ENCODE measurements at regions not wholly inside any gene's neighbourhood (a gene's known extent, or its start where the extent isn't known, plus 50 kb on each side); places are given as distances from the start of the nearest gene placed in this dataset.

- H3T11ph ChIP-seq (ENCODE audit: low read length) = no peak overlapping the region
- H4K8ac ChIP-seq (replicated peaks; ENCODE audit: insufficient read length, low read depth, low read length) = no peak overlapping the region
- no peak overlapping the region for H2AFZ ChIP-seq (ENCODE audit: low read length)
- no peaks in the 10 kb centered on the region for H3K9me3 ChIP-seq (ENCODE audit: control insufficient read depth, low read depth, low read length)
- H4K20me1 ChIP-seq (ENCODE audit: control insufficient read depth, insufficient read depth, insufficient read length) = no peaks in the 10 kb centered on the region
- H2BK12ac ChIP-seq (ENCODE audit: insufficient read length, low read depth, low read length) = no peak overlapping the region
- H4K91ac ChIP-seq (ENCODE audit: insufficient read length, low read depth, low read length) = no peak overlapping the region
- no peak overlapping the region for H2BK5ac ChIP-seq (ENCODE audit: insufficient read length, low read length)
- no peak overlapping the region for H3K27ac ChIP-seq (ENCODE audit: insufficient read length, low read depth, low read length)
- no peak overlapping the region for H2BK15ac ChIP-seq (ENCODE audit: low read depth, low read length)
- no peak overlapping the region for H3K23ac ChIP-seq (ENCODE audit: insufficient read length, low read depth, low read length)
- H3K4me1 Mint-ChIP-seq = peaks cover 18 to 21% of the 10 kb centered on the region in 2 experiments
- DNase-seq = peak; percentile 52
- no peak overlapping the region for H3K18ac ChIP-seq (ENCODE audit: insufficient read length, low read depth, low read length)
- H2BK120ac ChIP-seq (ENCODE audit: low read depth, low read length, poor library complexity, severe bottlenecking) = no peak overlapping the region
- no peak overlapping the region for H3K4me2 ChIP-seq (ENCODE audit: insufficient read depth, insufficient read length, low read length)
- no peak overlapping the region for H2AK5ac ChIP-seq (ENCODE audit: insufficient read length, low read length)
- H3K36me3 Mint-ChIP-seq (ENCODE audit: insufficient read depth in 1 of 3, low read depth in 3 of 3) = peaks cover 3 to 19% (median 4%) of the 10 kb centered on the region in 3 experiments; a peak in 4 of 7 replicates
- no peak overlapping the region for H3K56ac ChIP-seq (ENCODE audit: insufficient read length, low read depth, low read length)
- H4K5ac ChIP-seq (ENCODE audit: insufficient read length, low read depth, low read length) = no peak overlapping the region
- H3K23me2 ChIP-seq (ENCODE audit: insufficient read length, low read depth, low read length, poor library complexity, severe bottlenecking) = no peaks in the 10 kb centered on the region
- H3K27me3 Mint-ChIP-seq (ENCODE audit: low read depth) = no peaks in the 10 kb centered on the region
- no peak overlapping the region for H3K14ac ChIP-seq (ENCODE audit: insufficient read depth, low read length)
- no peaks in the 10 kb centered on the region for H3K79me1 ChIP-seq (ENCODE audit: insufficient read depth, low read depth, low read length, poor library complexity, severe bottlenecking)
- no peaks in the 10 kb centered on the region for H3K27me3 ChIP-seq (ENCODE audit: insufficient read depth, low read length)
- H3K4me1 ChIP-seq (ENCODE audit: insufficient read depth, low read length) = peaks cover 3% of the 10 kb centered on the region; the same call in 1 of the 2 replicates
- no peak overlapping the region for H3K9ac ChIP-seq (ENCODE audit: extremely low read depth, insufficient read length, low read length)
- H3K9me3 Mint-ChIP-seq = peaks cover 5 to 10% of the 10 kb centered on the region in 2 experiments; a peak in 4 of 5 replicates
- no peak overlapping the region for H2BK20ac ChIP-seq (ENCODE audit: low read depth, low read length, poor library complexity, severe bottlenecking)
- no peak overlapping the region for H3K27ac Mint-ChIP-seq
- H3K4ac ChIP-seq (ENCODE audit: low read depth, low read length) = no peak overlapping the region
- peak; percentile 68 for TF ChIP-seq CTCF (conservative IDR thresholded peaks at IDR 0.05)
- no peaks in the 10 kb centered on the region for H3K79me2 ChIP-seq (ENCODE audit: insufficient read depth, low read length)
- no peak overlapping the region for H3K4me3 Mint-ChIP-seq
- no CpG with 5 or more reads among the region's 5 CpGs for WGBS (ENCODE audit: extremely low coverage, insufficient read length, low lambda C conversion rate)
These were observed 692.8 kb downstream of the EPM2A start for GRCh38 chr6:145042559-145042958.

All from H9 (cell line).